ENCODE measurements at regions not wholly inside any gene's neighbourhood (a gene's known extent, or its start where the extent isn't known, plus 50 kb on each side); places are given as distances from the start of the nearest gene placed in this dataset.
A peak's percentile ranks its signal among the peaks of the same experiment; 100 is the strongest.

DNA sequence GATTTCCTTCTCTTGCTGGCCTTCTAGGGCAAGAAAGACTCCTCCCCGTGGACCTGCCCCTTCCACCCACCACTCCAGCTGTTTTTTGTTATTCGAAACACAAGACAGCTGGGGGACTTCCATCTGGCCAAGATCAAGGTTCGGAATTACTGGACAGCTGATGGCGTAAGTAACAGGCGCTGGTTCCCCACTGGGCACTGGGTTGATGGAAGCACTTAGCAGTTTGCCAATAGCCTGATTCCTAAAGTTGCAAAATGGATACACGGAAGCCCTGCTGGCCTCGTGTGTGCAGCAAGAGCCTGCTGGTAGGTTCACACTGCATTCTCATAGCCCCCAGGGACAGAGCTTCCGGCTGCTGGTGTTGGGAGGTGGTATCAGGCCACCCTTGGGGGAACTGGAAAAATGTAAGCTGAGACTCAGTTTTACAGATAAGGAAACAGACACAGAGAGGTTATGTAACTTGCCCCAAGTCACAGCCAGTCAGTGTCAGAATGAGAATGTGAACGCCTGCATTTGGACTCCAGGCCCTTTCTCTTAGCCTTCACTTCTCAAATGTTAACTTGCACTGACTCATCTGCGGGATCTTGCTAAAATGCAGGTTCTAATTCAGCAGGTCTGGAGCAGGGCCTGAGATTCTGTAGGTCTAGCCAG, 171.7 kb downstream of the KATNIP start:
- Histone ChIP-seq H4K8ac (ENCODE audit: low read depth in 2 of 2, low read length in 2 of 2) (no peak overlapping the region), H2BK20ac (ENCODE audit: low read depth, low read length) (no peak overlapping the region), H3K23ac (ENCODE audit: low read depth, low read length) (no peak overlapping the region), H3K79me1 (ENCODE audit: low read depth in 1 of 2, low read length in 2 of 2) (no peaks in the 10 kb centered on the region), H3K36me3 (ENCODE audit: control insufficient read depth, insufficient read depth, low read length) (peaks cover 10% of the 10 kb centered on the region), H2AFZ (replicated peaks; ENCODE audit: low read length, poor library complexity) (no peak overlapping the region), H4K91ac (ENCODE audit: insufficient read depth, low read depth, low read length) (no peak overlapping the region), H2BK120ac (ENCODE audit: low read depth, low read length) (no peak overlapping the region), H3K4me1 (ENCODE audit: control insufficient read depth, insufficient read depth, low read length) (peaks cover 3% of the 10 kb centered on the region; the same call in 1 of the 2 replicates), H3K9me3 (ENCODE audit: control insufficient read depth, insufficient read depth, low read length) (no peaks in the 10 kb centered on the region), H3K56ac (ENCODE audit: extremely low read depth, insufficient read depth, low read length) (no peak overlapping the region), H3K14ac (replicated peaks; ENCODE audit: low read depth, low read length) (no peak overlapping the region), H3K27ac (ENCODE audit: insufficient read depth, low read length) (peak overlapping the region; percentile 10; the same call in 1 of the 2 replicates), H2BK5ac (ENCODE audit: low read depth, low read length, poor library complexity, severe bottlenecking) (no peak overlapping the region), H2AK5ac (ENCODE audit: low read depth, low read length) (no peak overlapping the region), H3K4me3 (ENCODE audit: insufficient read depth, low read depth, low read length) (no peak overlapping the region), H3K4me2 (ENCODE audit: low read depth, low read length) (no peak overlapping the region), H2BK15ac (ENCODE audit: low read depth, low read length) (no peak overlapping the region), H3K27me3 (ENCODE audit: control insufficient read depth, insufficient read depth, low read length) (no peaks in the 10 kb centered on the region), H3K9ac (ENCODE audit: low read depth, low read length) (no peak overlapping the region), H3K9me1 (ENCODE audit: insufficient read depth, low read length) (0 out of 2 replicates have a peak, but pooled peaks cover 3% of the 10 kb centered on the region), H4K20me1 (ENCODE audit: insufficient read depth, low read length) (no peaks in the 10 kb centered on the region), H4K5ac (ENCODE audit: low read depth, low read length) (no peak overlapping the region), H3K4ac (ENCODE audit: low read depth, low read length) (no peak overlapping the region), H3K18ac (ENCODE audit: low read depth, low read length) (no peak overlapping the region), H2AK9ac (replicated peaks; ENCODE audit: low read depth, low read length, poor library complexity) (no peak overlapping the region)
- DNase-seq (peak; percentile 78), ATAC-seq (ENCODE audit: low read depth) (peak; percentile 72)
- TF ChIP-seq RAD21 (IDR thresholded peaks at IDR 0.05; ENCODE audit: low read length) (no peak), MAFK (IDR thresholded peaks at IDR 0.05; ENCODE audit: low read depth, low read length) (no peak)
- dilution Hi-C loops (cut with HindIII; ENCODE audit: low sequenced_read_pairs, unreplicated experiment) (no loop called here), intact Hi-C loops (cut with micrococcal nuclease) (no loop called here), in situ Hi-C loops (cut with MboI; ENCODE audit: low sequenced_read_pairs) (no loop called here)
- no TSS peak for BruUV-seq (replicated peaks)
- ChIA-PET POLR2A (ENCODE audit: unreplicated experiment) (no interaction called here), CTCF (interaction anchor here (1.1 kb wide), 1 partner anchor 27 kb away, joined by 3 read pairs; no protein-coding TSS in a partner anchor)
- 57% methylated on average over 3 of the region's 10 CpGs; no CpG with 5 or more reads in 1 of the 2 experiments for WGBS, 2 experiments (ENCODE audit: extremely low coverage in 2 of 2, insufficient read length in 1 of 2)

All from IMR-90 (cell line).